ENCODE measurements at regions not wholly inside any gene's neighbourhood (a gene's known extent, or its start where the extent isn't known, plus 50 kb on each side); places are given as distances from the start of the nearest gene placed in this dataset.

- TF ChIP-seq CTCF (conservative IDR thresholded peaks at IDR 0.05 in 1 of 2, IDR thresholded peaks at IDR 0.05 in 1 of 2; ENCODE audit: extremely low read depth in 1 of 2, insufficient read depth in 1 of 2, low read depth in 1 of 2, low read length in 2 of 2) (no peak), EZH2 (IDR thresholded peaks at IDR 0.05; ENCODE audit: borderline replicate concordance, low read length) (no peak)
These were observed 89.1 kb upstream of the IER5L start for GRCh38 chr9:129267141-129267540.

Data from mammary epithelial cell (primary cell).